SK-N-MC (cell line): ENCODE measurements at regions not wholly inside any gene's neighbourhood (a gene's known extent, or its start where the extent isn't known, plus 50 kb on each side); places are given as distances from the start of the nearest gene placed in this dataset.

ENCODE experiments used
- EZH2 ChIP-seq: fragments of 200-600 bp; sonication (generic); IDR thresholded peaks from one replicate; pipeline ENCODE4 v1.6.1; 2017; ENCODE audit warnings: antibody characterized with exemption
- FOXP2 ChIP-seq: optimal IDR thresholded peaks from 2 replicates; pipeline ENCODE3; 2011; ENCODE audit warnings: mild to moderate bottlenecking, moderate library complexity; ENCODE audit not compliant: insufficient read depth; ENCODE audit errors: extremely low read length, control extremely low read depth
- POLR2AphosphoS5 ChIP-seq: IDR thresholded peaks from 2 replicates; pipeline ENCODE4 v1.6.1; 2012; ENCODE audit warnings: mild to moderate bottlenecking, low read depth, low read length, borderline replicate concordance

DNA sequence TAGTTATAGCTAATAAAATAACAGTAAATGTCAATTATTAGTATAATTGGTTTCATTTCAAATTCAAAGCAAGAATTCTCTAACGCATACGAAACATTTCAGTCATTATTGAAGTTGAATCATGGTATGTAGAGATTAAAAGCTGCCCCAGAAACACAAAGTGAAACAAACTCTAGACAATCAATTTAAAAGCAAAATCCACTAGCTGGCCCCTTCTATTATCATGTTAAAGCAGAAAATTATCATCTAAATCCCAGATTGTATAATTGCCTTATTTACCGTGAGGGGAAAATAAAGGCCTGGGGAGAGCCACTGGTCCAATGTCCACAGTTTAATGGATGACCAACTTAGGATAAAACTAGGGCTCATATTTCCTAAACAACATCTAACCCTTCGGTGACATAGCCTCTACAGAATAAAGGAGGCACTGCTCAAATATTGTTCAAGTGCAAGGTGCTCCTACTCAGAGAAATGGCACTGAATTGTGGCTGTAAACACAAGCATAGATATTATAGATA, 110.9 kb upstream of the THRB start:
- TF ChIP-seq EZH2 (no peak), POLR2AphosphoS5 (no peak), FOXP2 (no peak)
